ENCODE measurements at regions not wholly inside any gene's neighbourhood (a gene's known extent, or its start where the extent isn't known, plus 50 kb on each side); places are given as distances from the start of the nearest gene placed in this dataset.

GRCh38 chr4:122531038-122531437, 74.5 kb upstream of the IL2 start:
- intact Hi-C loops (cut with micrococcal nuclease; ENCODE audit: unreplicated experiment), result no loop called here
- no peak for DNase-seq
- H3K79me2 ChIP-seq (ENCODE audit: low read depth), result no peaks in the 10 kb centered on the region

GRCh38 chr4:122528879-122529278, 72.4 kb upstream of the IL2 start:
- no peak overlapping the region for H3K4me2 ChIP-seq
- ChIA-PET CTCF (no interaction called here), POLR2A (ENCODE audit: unreplicated experiment) (no interaction called here)
- intact Hi-C loops (cut with micrococcal nuclease; ENCODE audit: unreplicated experiment), result no loop called here
- H2AFZ ChIP-seq, result no peak overlapping the region
- H3K36me3 ChIP-seq (ENCODE audit: low read depth), result no peaks in the 10 kb centered on the region
- H3K4me3 ChIP-seq, result no peak overlapping the region
- H3F3A ChIP-seq (ENCODE audit: insufficient read depth, low read depth), result no peaks in the 10 kb centered on the region
- no peak for TF ChIP-seq CTCF (conservative IDR thresholded peaks at IDR 0.05)
- no peak for TF ChIP-seq EZH2 (IDR thresholded peaks at IDR 0.05; ENCODE audit: low read depth)
- no peak overlapping the region for H3K27ac ChIP-seq
- no peaks in the 10 kb centered on the region for H3K9me3 ChIP-seq (ENCODE audit: insufficient read depth, low read depth)
- no peak for DNase-seq
- BruUV-seq (replicated peaks), result no TSS peak
- H3K4me1 ChIP-seq (replicated peaks; ENCODE audit: insufficient read depth), result peaks cover 10% of the 10 kb centered on the region
- no peaks in the 10 kb centered on the region for H3K79me2 ChIP-seq (ENCODE audit: low read depth)
- no peaks in the 10 kb centered on the region for H3K9me2 ChIP-seq (ENCODE audit: insufficient read depth)
- no peaks in the 10 kb centered on the region for H3K27me3 ChIP-seq (ENCODE audit: insufficient read depth, low read depth)
- no peaks in the 10 kb centered on the region for H4K20me1 ChIP-seq (ENCODE audit: insufficient read depth)

More at GRCh38 chr4:122531038-122531437, 74.5 kb upstream of the IL2 start:
- no peaks in the 10 kb centered on the region for H3K36me3 ChIP-seq (ENCODE audit: low read depth)
- no peaks in the 10 kb centered on the region for H3K27me3 ChIP-seq (ENCODE audit: insufficient read depth, low read depth)
- BruUV-seq (replicated peaks), result no TSS peak
- POLR2A ChIA-PET (ENCODE audit: unreplicated experiment), result no interaction called here
- no peak for TF ChIP-seq CTCF (conservative IDR thresholded peaks at IDR 0.05)
- TF ChIP-seq EZH2 (IDR thresholded peaks at IDR 0.05; ENCODE audit: low read depth), result no peak
- no peak overlapping the region for H2AFZ ChIP-seq
- CTCF ChIA-PET, result no interaction called here
- no peaks in the 10 kb centered on the region for H4K20me1 ChIP-seq (ENCODE audit: insufficient read depth)
- H3F3A ChIP-seq (ENCODE audit: insufficient read depth, low read depth), result no peaks in the 10 kb centered on the region
- peaks cover 5% of the 10 kb centered on the region for H3K4me1 ChIP-seq (replicated peaks; ENCODE audit: insufficient read depth)
- H3K4me2 ChIP-seq, result no peak overlapping the region
- no peaks in the 10 kb centered on the region for H3K9me3 ChIP-seq (ENCODE audit: insufficient read depth, low read depth)
- H3K9me2 ChIP-seq (ENCODE audit: insufficient read depth), result no peaks in the 10 kb centered on the region
- H3K4me3 ChIP-seq, result no peak overlapping the region
- H3K27ac ChIP-seq, result no peak overlapping the region

- H3K27ac ChIP-seq, result no peak overlapping the region
- no peak for DNase-seq
- H3K4me2 ChIP-seq, result peak overlapping the region; percentile 18; the same call in 1 of the 2 replicates
- H3K27me3 ChIP-seq (ENCODE audit: insufficient read depth, low read depth), result no peaks in the 10 kb centered on the region
- peaks cover 4% of the 10 kb centered on the region; the same call in 1 of the 2 replicates for H3K9me3 ChIP-seq (ENCODE audit: insufficient read depth, low read depth)
- H3K36me3 ChIP-seq (ENCODE audit: low read depth), result no peaks in the 10 kb centered on the region
- no peaks in the 10 kb centered on the region for H3F3A ChIP-seq (ENCODE audit: insufficient read depth, low read depth)
- intact Hi-C loops (cut with micrococcal nuclease; ENCODE audit: unreplicated experiment), result no loop called here
- no peaks in the 10 kb centered on the region for H3K9me2 ChIP-seq (ENCODE audit: insufficient read depth)
- POLR2A ChIA-PET (ENCODE audit: unreplicated experiment), result no interaction called here
- H4K20me1 ChIP-seq (ENCODE audit: insufficient read depth), result no peaks in the 10 kb centered on the region
- no peak overlapping the region for H3K4me3 ChIP-seq
- TF ChIP-seq CTCF (conservative IDR thresholded peaks at IDR 0.05) (no peak), EZH2 (IDR thresholded peaks at IDR 0.05; ENCODE audit: low read depth) (no peak)
- H3K79me2 ChIP-seq (ENCODE audit: low read depth), result no peaks in the 10 kb centered on the region
- peaks cover 10% of the 10 kb centered on the region for H3K4me1 ChIP-seq (replicated peaks; ENCODE audit: insufficient read depth)
- no TSS peak for BruUV-seq (replicated peaks)
- CTCF ChIA-PET, result no interaction called here
- H2AFZ ChIP-seq, result peak overlapping the region; percentile 61; the same call in 1 of the 2 replicates
These were observed 69.3 kb upstream of the IL2 start for GRCh38 chr4:122525865-122526264.

All from PC-9 (cell line).